ENCODE measurements at regions not wholly inside any gene's neighbourhood (a gene's known extent, or its start where the extent isn't known, plus 50 kb on each side); places are given as distances from the start of the nearest gene placed in this dataset.
"Not testable (repeated sequence)": the region's sequence is repeated elsewhere in the genome, so short reads cannot be mapped to it uniquely, and the experiment has no call there.

DNA sequence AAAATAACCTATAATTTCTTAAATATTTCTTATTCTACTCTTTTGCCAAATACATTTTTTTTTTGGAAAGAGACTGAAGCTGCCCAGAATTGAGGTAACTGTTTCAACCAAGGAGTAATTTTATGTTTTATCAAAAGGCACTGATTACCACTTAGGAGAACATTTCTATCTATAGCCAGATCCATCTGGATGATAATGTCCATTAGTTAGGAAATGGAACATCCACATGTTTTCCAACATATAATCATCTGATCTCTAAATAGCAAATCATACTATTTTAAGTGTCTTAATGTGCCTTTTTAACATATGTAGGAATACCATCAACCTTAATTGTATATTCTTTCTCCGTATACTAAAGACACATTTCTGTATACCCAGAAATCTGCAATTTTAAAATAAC, 1068.9 kb downstream of the NXPH1 start:
- intact Hi-C loops (cut with DNase I), result no loop called here
- Histone ChIP-seq H3K9me3 (no peaks in the 10 kb centered on the region), H3K4me3 (no peak overlapping the region), H3K27ac (no peak overlapping the region), H3K4me1 (no peaks in the 10 kb centered on the region), H3K27me3 (ENCODE audit: low read depth) (no peaks in the 10 kb centered on the region), H3K36me3 (no peaks in the 10 kb centered on the region)
- ATAC-seq, result no peak
- DNase-seq, result no peak
- TF ChIP-seq, protein P1, sequence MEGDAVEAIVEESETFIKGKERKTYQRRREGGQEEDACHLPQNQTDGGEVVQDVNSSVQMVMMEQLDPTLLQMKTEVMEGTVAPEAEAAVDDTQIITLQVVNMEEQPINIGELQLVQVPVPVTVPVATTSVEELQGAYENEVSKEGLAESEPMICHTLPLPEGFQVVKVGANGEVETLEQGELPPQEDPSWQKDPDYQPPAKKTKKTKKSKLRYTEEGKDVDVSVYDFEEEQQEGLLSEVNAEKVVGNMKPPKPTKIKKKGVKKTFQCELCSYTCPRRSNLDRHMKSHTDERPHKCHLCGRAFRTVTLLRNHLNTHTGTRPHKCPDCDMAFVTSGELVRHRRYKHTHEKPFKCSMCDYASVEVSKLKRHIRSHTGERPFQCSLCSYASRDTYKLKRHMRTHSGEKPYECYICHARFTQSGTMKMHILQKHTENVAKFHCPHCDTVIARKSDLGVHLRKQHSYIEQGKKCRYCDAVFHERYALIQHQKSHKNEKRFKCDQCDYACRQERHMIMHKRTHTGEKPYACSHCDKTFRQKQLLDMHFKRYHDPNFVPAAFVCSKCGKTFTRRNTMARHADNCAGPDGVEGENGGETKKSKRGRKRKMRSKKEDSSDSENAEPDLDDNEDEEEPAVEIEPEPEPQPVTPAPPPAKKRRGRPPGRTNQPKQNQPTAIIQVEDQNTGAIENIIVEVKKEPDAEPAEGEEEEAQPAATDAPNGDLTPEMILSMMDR (IDR thresholded peaks at IDR 0.05), result no peak

DNA sequence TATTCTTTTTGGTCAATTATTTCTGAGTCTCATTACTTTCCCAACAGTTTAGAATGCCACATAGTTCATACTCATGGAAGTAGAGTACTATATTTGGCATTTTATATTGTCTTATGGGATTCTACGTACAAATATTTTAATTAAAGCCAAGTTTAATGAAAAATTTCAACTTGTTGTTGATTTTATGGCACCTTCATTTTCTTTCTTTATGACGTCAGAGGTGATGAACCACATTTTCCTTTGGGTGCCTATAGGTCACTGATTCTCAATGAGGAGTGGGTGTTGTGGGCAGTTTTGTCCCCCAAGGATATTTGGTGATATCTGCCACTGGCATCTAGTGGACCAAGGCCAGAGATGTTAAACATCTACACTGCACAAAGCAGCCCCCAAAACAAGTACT, 1071.3 kb downstream of the NXPH1 start:
- no peaks in the 10 kb centered on the region for H3K27me3 ChIP-seq (ENCODE audit: low read depth)
- H3K4me3 ChIP-seq, result no peak overlapping the region
- DNase-seq (no peak), ATAC-seq (no peak)
- H3K36me3 ChIP-seq, result no peaks in the 10 kb centered on the region
- TF ChIP-seq, protein P1 (IDR thresholded peaks at IDR 0.05), result no peak
- no peaks in the 10 kb centered on the region for H3K9me3 ChIP-seq
- H3K27ac ChIP-seq, result no peak overlapping the region
- intact Hi-C loops (cut with DNase I), result no loop called here
- no peaks in the 10 kb centered on the region for H3K4me1 ChIP-seq

DNA sequence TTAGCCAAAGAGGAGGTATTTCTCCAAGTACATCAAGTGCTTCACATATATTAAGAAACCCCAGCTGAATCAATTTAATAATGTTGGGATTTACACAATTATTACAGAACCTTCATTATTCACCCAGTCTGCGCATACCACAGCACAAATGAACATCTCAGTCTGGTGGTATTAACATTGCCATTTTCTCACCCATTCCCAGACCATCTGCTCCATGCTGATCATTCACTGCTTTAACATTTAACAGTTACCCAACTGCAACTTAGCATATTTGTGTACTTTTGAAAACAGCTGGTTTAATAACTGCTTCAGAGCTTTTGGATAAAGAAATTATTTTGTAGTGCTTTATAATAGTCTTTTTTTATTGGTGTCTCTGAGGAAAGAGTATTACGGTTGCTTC, 1072.1 kb downstream of the NXPH1 start:
- no peaks in the 10 kb centered on the region for H3K9me3 ChIP-seq
- no peaks in the 10 kb centered on the region for H3K4me1 ChIP-seq
- H3K36me3 ChIP-seq, result no peaks in the 10 kb centered on the region
- TF ChIP-seq, protein P1 (IDR thresholded peaks at IDR 0.05), result no peak
- no peak overlapping the region for H3K27ac ChIP-seq
- no peaks in the 10 kb centered on the region for H3K27me3 ChIP-seq (ENCODE audit: low read depth)
- no peak overlapping the region for H3K4me3 ChIP-seq
- intact Hi-C loops (cut with DNase I), result no loop called here
- DNase-seq, result no peak
- no peak for ATAC-seq

DNA sequence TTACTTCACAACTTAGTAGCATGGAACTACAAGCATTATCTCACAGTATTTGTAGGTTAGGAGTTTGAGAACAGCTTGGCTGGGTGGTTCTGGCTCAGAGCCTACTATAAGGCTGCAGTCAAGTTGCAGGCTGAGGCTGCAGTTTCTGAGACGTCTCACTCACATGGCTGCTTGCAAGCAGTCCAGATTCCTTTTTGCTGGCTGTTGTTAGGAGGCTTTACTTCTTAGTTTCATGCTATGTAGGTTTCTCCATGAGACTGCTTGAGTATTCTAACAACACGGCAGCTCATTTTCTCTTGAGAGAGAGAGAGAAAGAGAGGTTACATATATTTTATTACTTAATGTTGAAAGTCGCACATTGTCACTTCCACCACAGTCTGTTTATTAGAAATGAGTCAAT, 1073.9 kb downstream of the NXPH1 start:
- DNase-seq (no peak), ATAC-seq (no peak)
- no peaks in the 10 kb centered on the region for H3K4me1 ChIP-seq
- intact Hi-C loops (cut with DNase I), result no loop called here
- H3K27me3 ChIP-seq (ENCODE audit: low read depth), result no peaks in the 10 kb centered on the region
- H3K27ac ChIP-seq, result no peak overlapping the region
- no peak overlapping the region for H3K4me3 ChIP-seq
- TF ChIP-seq, protein P1 (IDR thresholded peaks at IDR 0.05), result no peak
- no peaks in the 10 kb centered on the region for H3K9me3 ChIP-seq
- no peaks in the 10 kb centered on the region for H3K36me3 ChIP-seq

DNA sequence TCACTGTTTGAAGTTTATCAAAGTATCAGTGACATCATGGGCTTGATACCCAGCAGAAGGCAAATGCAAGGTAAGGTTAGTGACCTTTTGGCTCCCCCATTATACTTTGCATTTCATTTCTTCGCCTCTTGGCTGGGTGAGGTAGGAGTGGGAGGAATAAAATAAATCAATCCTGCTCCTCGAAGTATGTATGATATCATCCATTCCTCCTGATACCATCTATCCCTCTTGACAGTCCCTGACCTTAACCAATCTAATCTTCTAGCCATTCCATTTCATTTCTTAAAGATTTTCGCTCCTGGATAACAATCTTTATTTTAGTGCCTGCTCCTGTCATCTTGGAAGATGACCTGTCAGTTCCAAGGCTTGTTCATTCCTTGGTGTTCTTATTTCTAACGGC, 1083.3 kb downstream of the NXPH1 start:
- H3K27ac ChIP-seq, result no peak overlapping the region
- DNase-seq (no peak), ATAC-seq (no peak)
- no peaks in the 10 kb centered on the region for H3K27me3 ChIP-seq (ENCODE audit: low read depth)
- no peak overlapping the region for H3K4me3 ChIP-seq
- TF ChIP-seq, protein P1 (IDR thresholded peaks at IDR 0.05), result no peak
- H3K36me3 ChIP-seq, result no peaks in the 10 kb centered on the region
- intact Hi-C loops (cut with DNase I), result no loop called here
- no peaks in the 10 kb centered on the region for H3K4me1 ChIP-seq
- H3K9me3 ChIP-seq, result no peaks in the 10 kb centered on the region

DNA sequence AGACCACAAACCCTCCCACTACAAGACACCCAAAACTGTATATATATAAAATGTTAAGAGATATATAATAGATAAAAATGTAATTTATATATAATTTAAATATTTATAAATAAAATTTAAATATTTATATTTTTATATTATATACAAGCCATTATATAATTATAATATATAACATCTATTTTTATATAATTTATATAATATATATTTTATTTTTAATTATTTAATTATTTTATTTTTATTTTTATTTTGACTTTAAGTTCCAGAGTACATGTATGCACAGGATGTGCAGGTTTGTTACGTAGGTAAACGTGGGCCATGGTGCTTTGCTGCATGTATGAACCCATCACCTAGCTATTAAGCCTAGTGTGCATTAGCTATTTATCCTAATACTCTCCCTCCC, 1090.2 kb downstream of the NXPH1 start:
- no peaks in the 10 kb centered on the region for H3K4me1 ChIP-seq
- no peak overlapping the region for H3K4me3 ChIP-seq
- DNase-seq (no peak), ATAC-seq (no peak)
- TF ChIP-seq, protein P1 (IDR thresholded peaks at IDR 0.05), result no peak
- no peaks in the 10 kb centered on the region for H3K9me3 ChIP-seq
- no peaks in the 10 kb centered on the region for H3K36me3 ChIP-seq
- no peak overlapping the region for H3K27ac ChIP-seq
- intact Hi-C loops (cut with DNase I), result no loop called here
- no peaks in the 10 kb centered on the region for H3K27me3 ChIP-seq (ENCODE audit: low read depth)

DNA sequence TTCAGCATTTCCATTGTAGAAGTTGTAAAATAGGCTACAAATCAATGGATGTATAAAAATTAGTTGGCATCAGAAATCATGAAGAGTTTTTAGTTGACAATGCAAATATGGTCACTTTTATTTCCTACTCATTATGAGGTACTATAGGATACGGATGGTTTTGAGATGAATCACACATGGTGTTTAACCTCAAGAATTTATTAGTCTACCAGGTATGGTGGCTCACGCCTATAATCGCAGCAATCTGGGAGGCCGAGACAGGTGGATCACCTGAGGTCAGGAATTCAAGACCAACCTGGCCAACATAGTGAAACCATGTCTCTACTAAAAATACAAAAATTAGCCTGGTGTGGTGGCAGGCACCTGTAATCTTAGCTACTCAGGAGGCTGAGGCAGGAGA, 1119.0 kb downstream of the NXPH1 start:
- H3K4me1 ChIP-seq; H3K36me3 ChIP-seq; H3K9me3 ChIP-seq; DNase-seq; H3K27ac ChIP-seq; ATAC-seq; H3K27me3 ChIP-seq (ENCODE audit: low read depth); intact Hi-C loops (cut with DNase I); H3K4me3 ChIP-seq: not testable (repeated sequence)

Data from lower lobe of right lung (tissue), 2 donors.